ENCODE measurements at regions not wholly inside any gene's neighbourhood (a gene's known extent, or its start where the extent isn't known, plus 50 kb on each side); places are given as distances from the start of the nearest gene placed in this dataset.

- H3K27ac ChIP-seq (ENCODE audit: low read depth): no peak overlapping the region
- no peaks in the 10 kb centered on the region for H3K4me1 ChIP-seq (ENCODE audit: insufficient read depth)
- 81% methylated on average over 6 of the region's 6 CpGs for WGBS
- DNase-seq (ENCODE audit: extremely low spot score): no peak
- H3K36me3 ChIP-seq (ENCODE audit: insufficient read depth): no peaks in the 10 kb centered on the region
- no peak overlapping the region for H3K4me3 ChIP-seq (ENCODE audit: low read depth, low read length)
Observed at GRCh38 chr18:73201940-73202339, 334.2 kb upstream of the NETO1 start.

- no peak for DNase-seq (ENCODE audit: extremely low spot score)
- Histone ChIP-seq H3K4me3 (ENCODE audit: low read depth, low read length) (no peak overlapping the region), H3K27ac (ENCODE audit: low read depth) (no peak overlapping the region), H3K36me3 (ENCODE audit: insufficient read depth) (no peaks in the 10 kb centered on the region), H3K4me1 (ENCODE audit: insufficient read depth) (no peaks in the 10 kb centered on the region)
- WGBS: 67% methylated on average over 1 of the region's 1 CpG
Observed at GRCh38 chr18:73199151-73199550, 331.4 kb upstream of the NETO1 start.

- no peaks in the 10 kb centered on the region for H3K4me1 ChIP-seq (ENCODE audit: insufficient read depth)
- no peaks in the 10 kb centered on the region for H3K36me3 ChIP-seq (ENCODE audit: insufficient read depth)
- no peak for DNase-seq (ENCODE audit: extremely low spot score)
- 79% methylated on average over 3 of the region's 3 CpGs for WGBS
- no peak overlapping the region for H3K27ac ChIP-seq (ENCODE audit: low read depth)
- no peak overlapping the region for H3K4me3 ChIP-seq (ENCODE audit: low read depth, low read length)
Observed at GRCh38 chr18:73189718-73190117, 321.9 kb upstream of the NETO1 start.

- no peak for DNase-seq (ENCODE audit: extremely low spot score)
- H3K4me1 ChIP-seq (ENCODE audit: insufficient read depth): no peaks in the 10 kb centered on the region
- no peaks in the 10 kb centered on the region for H3K36me3 ChIP-seq (ENCODE audit: insufficient read depth)
- WGBS: 28% methylated on average over 4 of the region's 4 CpGs
- H3K27ac ChIP-seq (ENCODE audit: low read depth): no peak overlapping the region
- H3K4me3 ChIP-seq (ENCODE audit: low read depth, low read length): no peak overlapping the region
Observed at GRCh38 chr18:73168236-73168635, 300.4 kb upstream of the NETO1 start.

- Histone ChIP-seq H3K36me3 (ENCODE audit: insufficient read depth) (no peaks in the 10 kb centered on the region), H3K27ac (ENCODE audit: low read depth) (no peak overlapping the region), H3K4me3 (ENCODE audit: low read depth, low read length) (no peak overlapping the region), H3K4me1 (ENCODE audit: insufficient read depth) (no peaks in the 10 kb centered on the region)
- WGBS: 68% methylated on average over 3 of the region's 3 CpGs
- DNase-seq (ENCODE audit: extremely low spot score): no peak
Observed at GRCh38 chr18:73164430-73164829, 296.6 kb upstream of the NETO1 start.

- H3K4me1 ChIP-seq (ENCODE audit: insufficient read depth): no peaks in the 10 kb centered on the region
- no peak overlapping the region for H3K27ac ChIP-seq (ENCODE audit: low read depth)
- no peaks in the 10 kb centered on the region for H3K36me3 ChIP-seq (ENCODE audit: insufficient read depth)
- no peak overlapping the region for H3K4me3 ChIP-seq (ENCODE audit: low read depth, low read length)
- no peak for DNase-seq (ENCODE audit: extremely low spot score)
- WGBS: 83% methylated on average over 1 of the region's 1 CpG
Observed at GRCh38 chr18:73163236-73163635, 295.4 kb upstream of the NETO1 start.

GRCh38 chr18:73156117-73156516 lies 288.3 kb upstream of the NETO1 start:
- Histone ChIP-seq H3K36me3 (ENCODE audit: insufficient read depth) (no peaks in the 10 kb centered on the region), H3K4me3 (ENCODE audit: low read depth, low read length) (no peak overlapping the region), H3K4me1 (ENCODE audit: insufficient read depth) (no peaks in the 10 kb centered on the region), H3K27ac (ENCODE audit: low read depth) (no peak overlapping the region)
- DNase-seq (ENCODE audit: extremely low spot score): no peak

GRCh38 chr18:73153271-73153670 lies 285.5 kb upstream of the NETO1 start:
- WGBS: 43% methylated on average over 2 of the region's 2 CpGs
- Histone ChIP-seq H3K4me1 (ENCODE audit: insufficient read depth) (no peaks in the 10 kb centered on the region), H3K27ac (ENCODE audit: low read depth) (no peak overlapping the region), H3K4me3 (ENCODE audit: low read depth, low read length) (no peak overlapping the region), H3K36me3 (ENCODE audit: insufficient read depth) (no peaks in the 10 kb centered on the region)
- DNase-seq (ENCODE audit: extremely low spot score): no peak

GRCh38 chr18:73151086-73151485 lies 283.3 kb upstream of the NETO1 start:
- Histone ChIP-seq H3K4me3 (ENCODE audit: low read depth, low read length) (no peak overlapping the region), H3K36me3 (ENCODE audit: insufficient read depth) (no peaks in the 10 kb centered on the region), H3K27ac (ENCODE audit: low read depth) (no peak overlapping the region), H3K4me1 (ENCODE audit: insufficient read depth) (no peaks in the 10 kb centered on the region)
- WGBS: 48% methylated on average over 6 of the region's 6 CpGs
- DNase-seq (ENCODE audit: extremely low spot score): no peak

- DNase-seq (ENCODE audit: extremely low spot score): no peak
- Histone ChIP-seq H3K36me3 (ENCODE audit: insufficient read depth) (no peaks in the 10 kb centered on the region), H3K4me1 (ENCODE audit: insufficient read depth) (no peaks in the 10 kb centered on the region), H3K4me3 (ENCODE audit: low read depth, low read length) (no peak overlapping the region), H3K27ac (ENCODE audit: low read depth) (no peak overlapping the region)
Observed at GRCh38 chr18:73150199-73150598, 282.4 kb upstream of the NETO1 start.

GRCh38 chr18:73147590-73147989 lies 279.8 kb upstream of the NETO1 start:
- no peaks in the 10 kb centered on the region for H3K36me3 ChIP-seq (ENCODE audit: insufficient read depth)
- WGBS: 75% methylated on average over 3 of the region's 3 CpGs

GRCh38 chr18:73144030-73144429 lies 276.2 kb upstream of the NETO1 start:
- H3K4me1 ChIP-seq (ENCODE audit: insufficient read depth): no peaks in the 10 kb centered on the region
- no peak overlapping the region for H3K4me3 ChIP-seq (ENCODE audit: low read depth, low read length)
- no peak overlapping the region for H3K27ac ChIP-seq (ENCODE audit: low read depth)
- DNase-seq (ENCODE audit: extremely low spot score): no peak
- no peaks in the 10 kb centered on the region for H3K36me3 ChIP-seq (ENCODE audit: insufficient read depth)
- 96% methylated on average over 1 of the region's 1 CpG for WGBS

More at GRCh38 chr18:73147590-73147989, 279.8 kb upstream of the NETO1 start:
- no peak for DNase-seq (ENCODE audit: extremely low spot score)
- Histone ChIP-seq H3K27ac (ENCODE audit: low read depth) (no peak overlapping the region), H3K4me3 (ENCODE audit: low read depth, low read length) (no peak overlapping the region), H3K4me1 (ENCODE audit: insufficient read depth) (no peaks in the 10 kb centered on the region)

- WGBS: 59% methylated on average over 2 of the region's 2 CpGs
- no peaks in the 10 kb centered on the region for H3K4me1 ChIP-seq (ENCODE audit: insufficient read depth)
- DNase-seq (ENCODE audit: extremely low spot score): no peak
- H3K27ac ChIP-seq (ENCODE audit: low read depth): no peak overlapping the region
- no peak overlapping the region for H3K4me3 ChIP-seq (ENCODE audit: low read depth, low read length)
- H3K36me3 ChIP-seq (ENCODE audit: insufficient read depth): no peaks in the 10 kb centered on the region
Observed at GRCh38 chr18:73136134-73136533, 268.3 kb upstream of the NETO1 start.

GRCh38 chr18:73124175-73124574 lies 256.4 kb upstream of the NETO1 start:
- H3K36me3 ChIP-seq (ENCODE audit: insufficient read depth): no peaks in the 10 kb centered on the region
- H3K4me1 ChIP-seq (ENCODE audit: insufficient read depth): no peaks in the 10 kb centered on the region
- H3K27ac ChIP-seq (ENCODE audit: low read depth): no peak overlapping the region
- H3K4me3 ChIP-seq (ENCODE audit: low read depth, low read length): no peak overlapping the region
- WGBS: 28% methylated on average over 2 of the region's 2 CpGs
- peak; percentile 1 for DNase-seq (ENCODE audit: extremely low spot score)

GRCh38 chr18:73121207-73121606 lies 253.4 kb upstream of the NETO1 start:
- no peaks in the 10 kb centered on the region for H3K4me1 ChIP-seq (ENCODE audit: insufficient read depth)
- WGBS: 94% methylated on average over 1 of the region's 1 CpG
- no peaks in the 10 kb centered on the region for H3K36me3 ChIP-seq (ENCODE audit: insufficient read depth)
- no peak overlapping the region for H3K4me3 ChIP-seq (ENCODE audit: low read depth, low read length)
- H3K27ac ChIP-seq (ENCODE audit: low read depth): no peak overlapping the region
- no peak for DNase-seq (ENCODE audit: extremely low spot score)
